ENCODE measurements at regions not wholly inside any gene's neighbourhood (a gene's known extent, or its start where the extent isn't known, plus 50 kb on each side); places are given as distances from the start of the nearest gene placed in this dataset.
"Not testable (repeated sequence)": the region's sequence is repeated elsewhere in the genome, so short reads cannot be mapped to it uniquely, and the experiment has no call there.

DNA sequence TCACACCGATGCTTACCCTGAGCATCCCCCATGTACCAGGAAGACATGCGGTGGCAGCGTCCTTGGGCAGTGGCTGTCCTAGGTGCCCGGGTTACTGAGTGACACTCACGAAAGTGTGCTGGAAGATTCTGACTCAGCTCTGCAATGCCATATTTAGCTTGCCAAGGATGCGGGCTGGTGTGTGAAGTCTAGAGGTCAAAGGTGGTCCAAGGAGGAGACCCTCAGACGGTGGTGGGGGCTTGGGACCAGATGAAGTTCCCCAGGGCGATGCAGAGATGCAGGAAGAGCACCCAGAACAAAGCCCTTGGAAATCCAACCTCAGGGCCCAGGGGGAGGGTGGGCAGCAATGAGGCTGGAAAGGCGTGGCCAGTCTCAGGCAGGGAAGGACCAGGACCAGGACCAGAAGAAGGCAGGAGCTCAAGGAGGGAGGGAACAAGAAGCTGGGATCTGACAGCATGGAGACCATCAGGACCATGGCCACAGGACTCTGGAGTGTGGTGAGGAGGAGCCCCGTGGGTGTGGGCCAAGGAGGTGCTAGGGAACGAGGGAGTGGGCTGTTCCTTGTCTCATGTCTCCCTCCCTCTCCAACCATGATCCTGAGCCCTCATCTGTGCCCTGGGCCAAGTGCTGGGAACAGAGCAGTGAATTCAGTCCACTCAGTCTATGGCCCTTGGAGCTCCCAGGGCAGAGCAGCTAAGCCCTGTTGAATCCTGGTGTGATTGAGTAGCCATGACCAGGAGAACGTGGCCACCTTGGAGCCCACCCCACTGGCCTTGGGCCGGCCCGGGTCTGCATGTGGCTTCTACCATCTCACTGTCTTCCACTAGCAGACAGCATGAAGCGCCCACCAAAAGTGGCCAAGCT is 310.1 kb upstream of the DIO3 start:
- FAIRE-seq = no peak

DNA sequence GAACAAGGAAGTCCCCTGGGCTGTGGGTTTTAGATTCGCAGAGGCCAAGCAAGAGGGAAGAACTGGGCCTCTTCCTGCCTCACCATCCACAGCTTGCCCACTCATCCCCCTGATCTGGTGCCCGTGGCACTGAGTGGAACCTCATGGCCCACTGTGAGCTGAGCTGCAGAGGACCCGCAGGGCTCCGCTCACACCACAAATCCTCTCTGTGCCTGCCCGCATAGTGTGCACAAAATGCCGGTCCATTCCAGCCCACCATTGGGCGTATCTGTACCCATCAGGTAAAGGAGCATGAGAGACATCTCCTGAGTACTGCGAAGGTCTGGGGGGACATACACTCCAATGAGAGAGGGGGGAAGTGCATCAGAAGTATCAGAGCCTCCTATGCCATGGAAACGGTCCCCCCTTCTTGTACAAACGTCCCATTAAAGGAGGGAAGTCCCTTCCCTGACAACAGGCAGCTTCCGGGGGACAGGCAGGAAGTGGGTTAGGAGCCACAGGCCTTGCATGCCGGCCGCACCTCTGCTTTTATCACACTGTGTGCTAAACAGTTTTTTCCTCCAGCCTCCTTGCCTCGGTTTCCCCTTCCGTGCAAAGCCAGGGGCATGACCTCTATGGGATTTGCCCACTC is 309.4 kb upstream of the DIO3 start:
- FAIRE-seq = no peak

GRCh38 chr14:101252443-101253214 is 308.7 kb upstream of the DIO3 start:
- FAIRE-seq = no peak

- no peak for FAIRE-seq
These were observed 307.3 kb upstream of the DIO3 start for GRCh38 chr14:101253948-101254347.

GRCh38 chr14:101254805-101255764 is 306.2 kb upstream of the DIO3 start:
- FAIRE-seq = no peak

- no peak for FAIRE-seq
These were observed 305.6 kb upstream of the DIO3 start for GRCh38 chr14:101255765-101256125.

DNA sequence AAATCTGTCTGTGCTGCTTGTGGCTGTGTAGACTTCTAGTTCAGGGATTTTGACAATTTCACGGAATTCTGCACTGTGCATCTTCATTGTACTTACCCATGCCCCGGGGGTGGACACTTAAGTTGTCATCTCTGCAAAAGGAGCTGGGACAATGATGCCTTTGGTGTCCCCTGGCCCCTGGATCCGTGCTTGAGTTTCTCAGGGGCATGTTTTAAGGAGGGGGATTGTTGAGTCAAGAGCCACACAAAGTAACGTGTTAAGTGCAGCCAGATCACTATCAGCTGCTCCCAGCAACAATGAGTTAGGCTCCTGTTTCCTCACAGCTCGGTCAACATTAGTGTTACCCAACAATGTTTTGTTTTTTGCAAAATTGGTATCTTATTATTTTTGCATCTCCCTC is 305.0 kb upstream of the DIO3 start:
- no peak for FAIRE-seq

DNA sequence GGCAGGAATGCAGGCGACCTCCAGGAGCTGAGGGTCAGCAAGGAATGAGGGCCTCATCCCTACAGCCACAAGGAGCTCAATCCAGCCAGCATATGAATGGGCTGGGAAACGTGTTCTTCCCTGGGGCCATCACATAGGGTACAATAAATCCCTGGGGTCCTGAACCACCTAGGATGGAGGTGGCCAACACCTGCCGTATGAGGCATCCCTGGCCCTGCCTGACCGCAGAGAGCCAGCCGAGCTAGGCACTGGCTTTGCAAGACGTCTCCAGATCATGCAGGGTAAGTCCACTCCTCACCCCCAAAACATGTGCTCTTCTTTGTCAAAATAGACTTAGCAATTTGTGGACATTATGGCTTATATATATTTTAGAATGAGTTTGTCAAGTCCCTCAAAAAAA is 303.7 kb upstream of the DIO3 start:
- FAIRE-seq = no peak

DNA sequence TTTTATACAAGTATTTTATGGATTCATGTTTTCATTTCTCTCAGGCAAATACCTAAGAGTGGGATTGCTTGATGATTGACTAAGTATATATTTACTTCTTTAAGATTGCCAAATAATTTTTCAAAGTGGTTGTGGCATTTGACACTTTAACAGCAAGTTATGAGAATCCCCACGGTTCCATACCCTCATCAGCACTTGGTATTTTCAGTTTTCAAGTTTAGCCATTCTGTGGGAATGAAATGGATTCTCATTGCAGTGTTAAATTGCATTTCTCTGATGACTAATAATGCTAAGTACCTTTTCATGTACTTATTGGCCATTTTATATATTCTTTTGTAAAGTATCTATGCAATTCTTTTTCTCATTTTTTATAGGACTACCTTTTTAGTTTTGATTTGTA is 301.5 kb upstream of the DIO3 start:
- FAIRE-seq = no peak

DNA sequence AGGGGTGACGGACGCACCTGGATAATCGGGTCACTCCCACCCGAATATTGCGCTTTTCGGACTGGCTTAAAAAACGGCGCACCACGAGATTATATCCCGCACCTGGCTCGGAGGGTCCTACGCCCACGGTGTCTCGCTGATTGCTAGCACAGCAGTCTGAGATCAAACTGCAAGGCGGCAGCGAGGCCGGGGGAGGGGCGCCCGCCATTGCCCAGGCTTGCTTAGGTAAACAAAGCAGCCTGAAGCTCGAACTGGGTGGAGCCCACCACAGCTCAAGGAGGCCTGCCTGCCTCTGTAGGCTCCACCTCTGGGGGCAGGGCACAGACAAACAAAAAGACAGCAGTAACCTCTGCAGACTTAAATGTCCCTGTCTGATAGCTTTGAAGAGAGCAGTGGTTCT is 294.9 kb upstream of the DIO3 start:
- not testable (repeated sequence) for FAIRE-seq

- FAIRE-seq = no peak
These were observed 288.2 kb upstream of the DIO3 start for GRCh38 chr14:101273091-101273490.

GRCh38 chr14:101276309-101277091 is 284.8 kb upstream of the DIO3 start:
- FAIRE-seq = no peak

- FAIRE-seq = no peak
These were observed 278.9 kb upstream of the DIO3 start for GRCh38 chr14:101282418-101282817.

DNA sequence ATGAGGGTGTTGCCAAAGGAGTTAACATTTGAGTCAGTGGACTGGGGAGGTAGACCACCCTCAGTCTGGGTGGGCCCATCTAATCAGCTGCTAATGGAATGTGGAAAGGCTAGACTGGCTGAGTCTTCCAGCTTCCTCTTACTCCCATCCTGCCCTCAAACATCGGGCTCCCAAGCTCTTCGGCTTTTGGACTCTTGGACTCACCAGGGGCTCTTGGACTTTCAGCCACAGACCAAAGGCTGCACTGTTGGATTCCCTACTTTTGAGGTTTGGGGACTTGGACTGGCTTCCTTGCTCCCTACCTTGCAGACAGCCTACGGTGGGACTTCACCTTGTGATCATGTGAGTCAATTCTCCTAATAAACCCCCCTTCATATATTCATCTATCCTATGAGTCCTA is 276.6 kb upstream of the DIO3 start:
- FAIRE-seq = no peak

DNA sequence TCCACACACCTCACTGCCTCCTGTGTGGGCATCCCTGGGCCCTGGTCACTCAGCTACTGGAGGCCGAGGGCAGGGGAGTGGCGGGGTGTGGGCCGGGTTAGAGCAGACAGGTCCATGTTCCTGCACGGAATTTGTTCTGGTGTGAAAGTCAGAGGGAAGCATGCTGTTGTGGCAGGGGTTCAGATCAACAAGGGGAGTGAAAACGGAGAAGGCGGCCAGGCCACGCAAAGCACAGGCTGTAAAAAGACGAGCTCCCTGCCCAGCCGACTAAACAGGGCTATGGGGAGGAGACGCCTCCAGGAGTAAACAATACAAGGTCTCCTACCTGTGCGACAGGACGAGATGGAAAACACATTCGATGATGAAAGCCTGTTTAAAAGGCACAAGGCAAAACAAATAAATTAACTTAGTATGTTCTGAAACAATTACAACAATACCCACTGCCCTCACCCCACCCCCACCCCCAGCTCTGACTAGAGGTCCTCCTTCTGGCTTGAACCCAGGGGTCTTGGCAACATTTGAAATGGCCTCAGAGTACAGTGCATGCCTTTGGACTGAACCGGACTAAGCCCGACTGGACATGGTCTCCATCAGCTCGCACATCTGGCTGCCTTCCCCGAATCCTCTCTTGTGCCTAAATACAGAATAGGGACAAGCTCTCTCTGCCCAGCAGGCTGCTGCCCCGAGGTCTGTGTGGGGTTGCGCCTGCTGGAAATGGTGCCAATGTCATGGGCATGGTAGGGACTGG is 274.9 kb upstream of the DIO3 start:
- no peak for FAIRE-seq

GRCh38 chr14:101288436-101289229 is 272.7 kb upstream of the DIO3 start:
- no peak for FAIRE-seq

DNA sequence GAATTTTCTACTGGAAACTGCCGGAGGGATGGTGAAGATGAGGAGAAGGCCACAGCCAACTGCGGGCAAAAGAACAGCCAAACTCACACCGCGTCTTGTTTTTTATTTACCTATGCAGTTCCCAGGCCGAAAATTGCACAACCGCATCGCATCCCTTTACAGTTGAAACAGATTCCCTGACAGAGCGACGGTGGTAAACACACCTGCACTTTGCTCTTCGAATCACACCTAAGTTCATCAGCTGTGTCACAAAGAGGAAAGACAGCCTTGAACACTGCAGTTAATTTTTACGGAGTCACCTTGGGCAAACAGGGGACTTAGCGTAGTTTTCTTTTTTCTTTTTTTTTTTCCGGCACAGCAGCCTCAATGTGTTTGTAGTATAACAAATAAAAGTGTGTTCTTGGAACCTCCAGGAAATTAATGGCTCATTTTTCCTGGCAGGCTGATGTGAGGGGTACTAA is 272.0 kb upstream of the DIO3 start:
- no peak for FAIRE-seq

GRCh38 chr14:101289911-101290310 is 271.4 kb upstream of the DIO3 start:
- FAIRE-seq = no peak

DNA sequence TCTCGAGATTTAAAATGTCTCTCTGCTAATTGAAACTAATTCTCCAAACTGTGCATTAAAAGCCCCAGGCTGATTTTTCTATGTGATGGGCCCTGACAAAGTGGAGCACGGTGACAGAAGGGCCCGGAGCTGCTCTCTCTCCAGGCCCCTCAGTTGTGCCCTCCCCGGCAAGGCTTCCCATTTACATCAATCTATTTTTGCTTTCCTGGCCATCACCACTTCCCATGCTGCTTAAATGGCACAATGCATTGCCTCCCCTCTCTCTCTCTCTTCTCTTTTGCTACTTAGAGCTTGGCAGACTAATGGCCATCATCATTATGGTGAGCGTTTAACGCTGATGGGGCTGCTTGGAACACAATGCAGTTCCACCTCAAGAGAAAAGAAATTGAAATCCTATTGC is 270.7 kb upstream of the DIO3 start:
- no peak for FAIRE-seq

GRCh38 chr14:101291390-101291789 is 269.9 kb upstream of the DIO3 start:
- no peak for FAIRE-seq
